CD4-positive, alpha-beta T cell treated with Interleukin-10 for 1 hour (primary cell): ENCODE measurements at regions not wholly inside any gene's neighbourhood (a gene's known extent, or its start where the extent isn't known, plus 50 kb on each side); places are given as distances from the start of the nearest gene placed in this dataset.
"Not testable (repeated sequence)": the region's sequence is repeated elsewhere in the genome, so short reads cannot be mapped to it uniquely, and the experiment has no call there.

Source experiments
- DNase-seq: peaks from one replicate; pipeline ENCODE4 v3.0.0-alpha.2; 2020

DNA sequence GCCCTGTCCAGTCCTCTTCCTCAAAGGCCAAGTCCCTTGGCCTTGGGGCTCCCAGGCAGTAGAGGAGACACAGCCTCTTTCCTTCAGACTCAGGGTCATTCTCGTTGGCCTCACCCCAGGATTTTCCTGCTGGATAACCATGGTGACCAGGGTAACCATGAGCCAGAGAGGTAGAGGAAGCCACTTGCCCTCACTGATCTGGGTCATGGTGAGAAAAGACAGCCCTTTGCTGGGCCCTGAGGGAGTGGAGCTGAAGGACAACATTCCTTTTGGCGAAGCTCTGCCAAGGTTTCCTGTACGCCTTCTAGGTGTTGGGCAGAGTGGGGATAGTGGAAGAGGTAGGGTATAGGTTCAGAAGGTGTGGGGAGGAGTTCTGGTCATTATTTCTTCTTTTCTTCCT lies 53.1 kb upstream of the WNT4 start:
- no peak for DNase-seq

DNA sequence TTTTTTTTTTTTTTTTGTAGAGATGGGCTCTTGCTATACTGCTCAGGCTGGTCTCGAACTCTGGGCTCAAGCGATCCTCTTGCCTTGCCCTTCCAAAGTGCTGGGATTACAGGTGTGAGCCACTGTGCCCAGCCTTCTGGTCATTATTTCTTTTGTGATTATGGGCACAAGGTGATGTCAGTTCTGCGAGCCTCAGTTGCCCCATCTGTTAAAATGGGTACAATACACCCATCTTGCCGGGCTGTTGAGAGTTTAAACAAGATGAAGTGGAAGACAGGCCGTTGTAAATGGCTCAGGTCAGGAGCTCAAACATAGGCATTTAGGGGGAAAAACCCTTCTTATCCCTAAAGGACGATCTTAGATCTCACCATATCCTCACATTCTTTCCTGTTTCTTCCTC lies 53.7 kb upstream of the WNT4 start:
- no peak for DNase-seq

DNA sequence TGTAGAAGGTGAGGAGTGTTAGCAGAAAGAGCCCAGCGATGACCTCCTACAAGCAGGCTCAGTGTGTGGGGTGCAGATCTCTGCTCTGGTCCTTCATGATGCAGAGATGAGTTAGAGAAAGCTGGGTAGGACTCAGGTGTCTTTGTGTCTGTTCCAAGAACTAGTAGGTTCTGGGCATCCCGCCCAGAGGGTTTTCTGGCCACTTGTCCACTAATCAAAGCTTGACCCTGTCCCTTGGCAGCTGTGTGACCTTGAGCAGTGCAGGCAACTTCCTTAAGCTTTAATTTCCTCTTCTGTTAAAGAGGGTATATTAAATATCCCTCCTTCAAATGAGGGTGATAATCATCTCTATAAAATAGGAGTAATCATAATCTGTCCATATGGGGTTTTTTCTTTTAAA lies 54.7 kb upstream of the WNT4 start:
- no peak for DNase-seq

DNA sequence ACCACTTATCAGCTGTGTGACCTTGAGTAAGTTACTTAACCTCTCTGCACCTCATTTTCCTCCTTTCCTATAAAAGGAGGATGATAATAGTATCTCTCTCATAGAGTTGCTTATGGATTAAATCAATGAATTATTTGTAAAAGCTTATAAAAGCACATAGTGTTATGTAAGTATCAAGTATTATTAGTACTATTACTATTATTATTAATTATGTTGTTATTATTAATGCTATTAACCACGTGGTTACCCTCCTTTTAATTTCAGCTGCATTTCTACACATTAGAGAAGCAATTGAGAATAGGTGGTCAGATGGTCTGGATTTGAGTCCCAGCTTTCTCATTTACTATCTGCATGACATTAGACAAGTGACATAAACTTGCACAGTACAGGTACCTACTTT lies 58.1 kb upstream of the WNT4 start:
- no peak for DNase-seq

DNA sequence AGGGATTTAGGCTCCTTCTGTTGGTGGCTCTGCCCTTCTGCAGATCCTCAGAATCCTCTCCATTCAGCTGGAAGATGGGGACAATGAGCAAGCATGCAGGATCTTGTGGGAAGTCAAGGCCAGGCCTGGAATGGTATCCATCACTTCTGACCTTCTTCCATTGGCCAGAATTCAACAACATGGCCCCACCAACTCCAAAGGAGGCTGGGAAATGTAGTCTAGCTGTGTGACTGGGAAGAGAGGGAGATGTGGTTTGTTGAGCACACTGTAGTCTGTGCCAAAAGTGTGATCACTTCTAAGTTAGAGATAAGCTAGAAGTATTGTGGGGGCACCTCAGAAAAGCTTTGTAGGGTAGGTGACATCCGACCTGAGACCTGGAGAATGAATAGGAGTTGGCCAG lies 60.4 kb upstream of the WNT4 start:
- no peak for DNase-seq

DNA sequence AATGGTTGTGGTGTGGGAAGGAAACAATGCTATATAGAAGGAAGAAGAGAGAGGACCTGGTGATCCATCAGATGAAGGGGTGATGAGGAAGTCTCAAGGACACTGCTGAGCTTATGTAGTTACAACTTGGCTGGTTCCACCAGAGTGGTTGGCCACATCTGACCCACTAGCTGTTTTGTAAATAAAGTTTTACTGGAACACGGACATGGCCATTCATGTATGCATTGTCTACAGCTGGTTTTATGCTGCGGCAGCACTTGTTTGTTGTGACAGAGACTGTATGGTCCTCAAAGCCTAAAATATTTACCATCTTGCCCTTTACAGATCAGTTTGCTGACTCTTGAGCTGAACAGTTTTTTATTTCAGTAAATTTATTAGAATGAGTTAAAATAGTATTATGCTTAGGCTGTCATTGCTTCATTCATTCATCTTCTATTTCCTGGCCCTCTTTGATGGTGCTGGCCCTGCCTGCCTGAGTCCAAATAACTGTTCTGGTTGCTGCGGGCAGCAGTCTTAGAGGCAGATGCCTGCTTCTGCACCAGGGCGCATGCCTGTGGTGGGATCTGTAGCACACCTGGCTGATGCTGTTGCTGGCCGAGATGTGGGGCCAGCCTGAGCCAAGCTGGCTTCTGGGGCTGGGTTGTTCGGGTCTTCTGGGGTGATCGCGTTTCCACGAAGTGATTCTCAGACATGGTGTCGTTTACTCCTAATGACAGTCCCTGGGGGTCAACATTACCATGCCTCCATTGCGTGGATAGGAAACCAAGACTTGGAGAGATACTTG lies 61.4 kb upstream of the WNT4 start:
- no peak for DNase-seq

DNA sequence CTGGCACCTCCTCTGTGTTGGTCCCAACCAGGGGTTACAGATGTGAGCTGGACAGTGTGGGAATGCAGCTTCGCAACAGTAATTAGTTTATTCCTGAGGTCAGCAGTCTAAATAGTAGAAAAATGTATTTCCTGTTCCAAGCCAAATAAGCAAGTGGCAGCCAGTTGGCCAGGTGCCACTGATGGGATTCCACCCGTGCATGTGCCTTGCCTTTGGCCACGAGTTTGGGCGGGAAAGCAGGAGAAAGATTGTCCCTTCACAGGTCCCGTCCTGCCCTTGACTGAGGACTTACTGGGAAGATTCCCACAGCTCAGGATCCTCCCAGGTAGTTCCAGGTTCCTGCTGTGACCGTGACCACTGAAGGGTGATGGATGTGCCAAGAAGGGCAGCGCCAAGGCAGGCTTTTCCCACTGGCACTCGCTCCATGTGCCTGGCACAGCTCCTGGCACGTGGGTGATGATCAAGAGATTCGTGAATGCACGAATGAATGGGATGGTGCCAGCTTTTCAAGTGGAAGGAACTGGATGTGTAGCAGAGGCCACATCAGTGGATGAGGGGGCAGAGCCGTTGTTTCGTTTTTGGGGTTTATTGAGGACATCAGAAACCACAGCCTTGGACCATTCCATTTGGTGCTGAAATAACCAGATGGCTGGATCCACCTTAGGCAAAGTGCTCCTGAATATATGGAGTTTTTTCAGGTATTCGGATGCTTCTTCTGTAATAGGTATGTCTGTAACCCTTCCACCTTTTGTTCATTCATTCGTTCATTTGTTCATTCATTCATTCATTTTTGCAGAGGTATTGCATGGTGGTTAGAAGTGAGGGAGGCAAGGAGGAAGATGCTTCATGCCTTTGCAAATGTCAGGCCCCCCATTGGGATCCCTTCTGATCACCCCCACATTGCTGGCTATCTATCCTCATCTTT lies 62.4 kb upstream of the WNT4 start:
- DNase-seq, result no peak

DNA sequence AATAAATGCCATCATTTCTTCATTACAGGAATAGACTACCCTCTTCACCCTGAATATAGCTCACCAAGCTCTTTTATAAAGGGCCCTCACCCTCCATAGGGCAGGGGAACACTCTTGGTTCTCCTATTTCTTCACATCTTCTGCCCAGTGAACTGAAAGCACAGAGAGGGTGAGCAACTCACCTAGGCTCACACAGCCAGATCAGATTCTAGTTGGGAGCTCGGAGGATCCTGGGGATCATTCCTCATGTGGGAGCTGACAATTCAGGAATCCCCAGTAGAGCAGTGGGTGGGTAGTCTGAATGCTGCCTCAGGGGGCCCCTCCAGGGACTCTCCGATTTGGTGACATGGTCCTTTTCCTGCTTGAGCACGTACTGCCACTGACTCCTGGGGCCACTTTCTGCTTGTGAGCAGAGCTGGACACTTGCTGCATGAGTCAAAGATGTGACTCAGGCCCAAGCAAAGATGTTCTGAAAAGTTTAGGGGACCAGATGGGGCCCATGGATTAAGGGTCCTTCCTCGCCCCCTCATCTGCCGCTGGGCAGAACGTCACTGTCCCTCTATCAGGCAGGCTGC lies 63.7 kb upstream of the WNT4 start:
- no peak for DNase-seq

DNA sequence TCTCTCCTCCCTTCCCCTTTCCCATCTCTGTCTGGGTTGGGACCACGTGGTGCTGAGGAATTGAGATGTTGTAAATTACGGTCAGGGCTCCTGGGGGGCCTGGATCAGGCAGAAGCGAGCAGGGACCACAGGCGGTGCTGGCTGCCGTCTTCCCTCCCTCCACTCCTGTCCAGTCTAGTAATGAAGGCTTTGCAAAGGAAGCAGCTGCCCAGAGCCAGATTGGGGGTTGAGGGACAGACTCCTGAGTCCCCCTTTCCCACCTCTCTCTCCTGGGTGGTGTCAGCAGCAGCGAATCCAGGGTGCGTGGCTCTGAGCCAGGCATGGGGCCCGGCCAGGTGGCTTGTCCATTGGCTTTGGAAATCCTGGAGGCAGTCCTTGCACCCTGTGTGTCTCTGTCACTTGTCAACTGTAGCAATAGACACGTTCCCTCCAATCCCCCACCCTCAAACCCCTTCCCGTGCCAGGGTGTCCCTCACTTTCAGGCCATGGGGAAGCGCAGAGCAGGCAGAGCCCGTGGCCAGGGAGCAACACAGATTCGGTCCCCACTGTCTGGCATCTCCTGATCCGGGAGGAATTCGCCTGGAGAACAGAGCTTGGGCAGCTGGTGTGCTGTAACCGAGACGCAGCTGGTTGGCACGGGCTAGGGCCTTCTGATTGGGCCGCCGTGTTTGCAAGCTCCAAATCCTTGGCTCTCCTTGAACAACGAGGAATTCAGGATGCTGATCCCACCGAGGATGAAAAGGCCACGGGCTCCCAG lies 64.8 kb upstream of the WNT4 start:
- DNase-seq, result no peak

DNA sequence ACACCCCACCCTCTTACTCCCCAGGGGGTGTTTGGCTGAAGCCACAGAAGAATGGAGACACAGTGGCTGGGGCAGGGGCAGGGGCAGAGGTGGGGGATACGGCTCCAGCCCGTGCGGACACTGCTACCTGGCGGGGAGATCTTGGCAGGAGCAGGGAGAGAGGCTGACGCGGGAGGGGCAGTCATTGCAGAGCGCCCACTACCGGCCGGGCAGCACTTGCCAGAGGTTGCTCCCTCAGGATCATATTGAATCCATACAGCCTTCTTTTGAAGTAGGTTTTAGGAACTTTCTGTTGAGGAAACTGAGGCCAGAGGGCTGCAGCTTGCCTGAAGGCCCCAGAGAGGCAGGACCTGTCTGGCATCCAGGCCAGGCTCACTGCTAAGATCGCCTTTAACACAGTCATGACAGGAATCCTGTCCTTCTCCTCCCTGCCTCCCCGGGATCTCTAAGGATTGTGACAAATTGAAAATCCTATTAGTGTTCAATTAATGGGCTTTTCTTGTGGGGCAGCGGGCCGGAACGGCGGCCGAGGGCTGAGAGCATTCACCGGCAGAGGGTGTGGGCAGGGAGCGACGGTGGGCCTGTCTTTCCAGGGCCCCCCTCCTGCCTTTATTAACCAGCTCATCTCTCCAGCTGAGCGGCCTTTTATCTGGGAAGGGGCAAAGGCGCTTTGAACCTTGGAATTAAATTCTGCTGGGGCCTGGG lies 65.5 kb upstream of the WNT4 start:
- DNase-seq, result no peak

DNA sequence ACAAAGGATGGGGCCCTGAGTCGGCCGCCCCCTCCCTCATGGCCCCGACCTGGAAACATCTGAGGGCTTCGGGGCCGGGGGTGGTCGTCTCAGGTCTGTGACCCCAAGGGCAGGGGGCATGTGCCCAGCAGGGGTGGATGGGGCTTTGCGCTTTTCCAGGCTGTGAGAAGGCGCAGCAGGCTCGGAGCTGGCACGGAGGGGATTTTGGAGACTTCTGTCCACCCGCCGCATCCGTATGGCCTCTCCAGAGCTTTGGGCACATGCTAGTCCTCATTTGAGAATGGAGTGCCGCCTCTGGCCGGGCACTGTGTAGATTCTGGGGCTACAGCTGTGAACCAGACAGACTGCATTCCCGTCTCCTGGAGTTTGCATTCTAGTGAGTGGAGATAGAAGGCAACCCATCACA lies 66.1 kb upstream of the WNT4 start:
- DNase-seq, result no peak

DNA sequence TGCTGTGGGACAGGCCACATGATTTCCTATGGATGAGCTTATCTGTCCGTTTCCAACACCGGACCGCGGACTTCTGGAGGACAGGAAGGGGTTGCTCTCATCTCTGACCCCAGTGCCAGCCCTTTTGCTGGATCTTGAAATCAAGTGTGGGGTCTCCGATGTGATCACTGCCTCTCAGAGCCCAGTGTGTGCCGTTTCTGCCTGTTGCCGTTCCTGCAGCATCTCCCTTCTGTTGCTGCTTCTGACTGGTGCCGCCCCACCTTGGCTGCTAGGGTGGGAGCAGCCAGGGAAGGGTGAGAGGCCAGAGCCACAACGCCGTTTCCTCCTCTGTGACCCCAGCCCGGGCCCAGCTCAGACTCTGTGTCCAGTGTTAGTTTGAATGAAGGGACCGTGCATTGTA lies 67.3 kb upstream of the WNT4 start:
- no peak for DNase-seq

DNA sequence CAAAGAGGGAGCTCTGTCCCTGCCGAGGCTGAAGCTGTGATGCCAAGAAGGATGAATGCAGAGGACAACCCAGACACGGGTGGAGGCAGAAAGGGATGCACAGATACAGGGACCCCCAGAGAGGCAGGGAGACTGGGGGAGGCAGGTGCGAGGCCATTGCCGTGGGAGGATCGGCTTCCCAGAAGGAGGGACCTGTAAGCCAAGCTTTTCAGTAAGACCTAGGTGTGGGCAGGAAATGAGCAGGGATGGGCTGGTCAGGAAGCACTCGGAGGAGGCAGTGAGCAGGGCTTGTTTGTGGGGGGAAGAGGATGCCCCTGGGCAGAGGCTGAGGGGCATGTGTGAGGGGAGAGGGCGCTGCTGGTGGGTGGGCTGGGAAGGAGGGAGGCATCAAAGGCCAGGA lies 67.7 kb upstream of the WNT4 start:
- DNase-seq, result no peak

DNA sequence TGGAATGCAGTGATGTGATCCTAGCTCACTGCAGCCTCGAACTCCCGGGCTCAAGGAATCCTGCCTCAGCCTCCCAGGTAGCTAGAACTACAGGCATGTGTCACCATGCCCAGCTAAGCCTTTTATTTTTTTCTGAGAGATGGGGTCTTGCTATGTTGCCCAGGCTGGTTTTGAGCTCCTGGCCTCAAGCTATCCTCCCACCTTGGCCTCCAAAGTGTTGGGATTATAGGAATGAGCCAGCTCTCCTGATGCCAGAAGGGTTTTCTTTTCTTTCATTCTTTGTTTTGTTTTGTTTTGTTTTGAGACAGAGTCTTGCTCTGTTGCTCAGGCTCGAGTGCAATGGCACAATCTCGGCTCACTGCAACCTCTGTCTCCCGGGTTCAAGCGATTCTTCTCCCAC lies 68.6 kb upstream of the WNT4 start:
- DNase-seq, result not testable (repeated sequence)

DNA sequence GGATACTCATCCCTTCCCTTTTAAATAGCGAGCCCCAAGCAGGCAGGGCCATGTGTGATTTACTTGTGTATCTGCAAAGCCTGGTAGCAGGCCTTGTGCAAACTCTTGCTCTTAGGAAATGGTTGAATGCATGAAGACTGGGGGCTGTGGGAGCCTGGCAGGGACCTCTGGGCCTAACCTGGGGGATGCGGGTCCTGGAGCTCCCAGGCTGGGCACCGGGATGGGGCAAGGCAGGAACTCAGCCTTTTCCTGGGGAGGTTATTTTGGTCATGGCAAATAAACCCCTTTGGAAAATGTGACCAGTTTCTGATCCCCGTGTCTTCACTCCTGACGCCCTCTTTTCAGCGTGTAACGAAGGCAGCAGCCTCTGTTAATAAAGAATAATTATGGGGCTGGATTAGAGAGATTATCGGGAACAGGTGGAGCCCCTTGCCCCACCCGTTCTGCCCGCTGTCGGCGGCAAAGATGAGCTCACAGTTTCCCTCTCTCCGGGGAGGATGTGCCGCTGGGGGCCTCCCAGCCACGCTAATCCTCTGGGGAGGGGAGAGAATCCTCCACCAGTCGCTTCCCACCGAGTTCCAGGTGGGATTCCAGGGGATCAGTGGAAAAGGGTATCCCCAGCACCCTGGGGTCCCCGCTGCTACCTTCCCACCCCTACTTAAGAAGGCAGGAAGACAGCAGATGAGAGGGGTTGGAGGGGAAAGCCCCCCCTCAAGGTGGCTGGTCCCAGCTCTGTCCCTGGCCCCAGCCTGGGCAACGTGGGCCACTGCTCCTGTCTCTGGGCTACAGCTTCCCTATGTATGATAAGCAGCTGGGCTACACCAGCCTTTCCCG lies 69.7 kb upstream of the WNT4 start:
- no peak for DNase-seq

DNA sequence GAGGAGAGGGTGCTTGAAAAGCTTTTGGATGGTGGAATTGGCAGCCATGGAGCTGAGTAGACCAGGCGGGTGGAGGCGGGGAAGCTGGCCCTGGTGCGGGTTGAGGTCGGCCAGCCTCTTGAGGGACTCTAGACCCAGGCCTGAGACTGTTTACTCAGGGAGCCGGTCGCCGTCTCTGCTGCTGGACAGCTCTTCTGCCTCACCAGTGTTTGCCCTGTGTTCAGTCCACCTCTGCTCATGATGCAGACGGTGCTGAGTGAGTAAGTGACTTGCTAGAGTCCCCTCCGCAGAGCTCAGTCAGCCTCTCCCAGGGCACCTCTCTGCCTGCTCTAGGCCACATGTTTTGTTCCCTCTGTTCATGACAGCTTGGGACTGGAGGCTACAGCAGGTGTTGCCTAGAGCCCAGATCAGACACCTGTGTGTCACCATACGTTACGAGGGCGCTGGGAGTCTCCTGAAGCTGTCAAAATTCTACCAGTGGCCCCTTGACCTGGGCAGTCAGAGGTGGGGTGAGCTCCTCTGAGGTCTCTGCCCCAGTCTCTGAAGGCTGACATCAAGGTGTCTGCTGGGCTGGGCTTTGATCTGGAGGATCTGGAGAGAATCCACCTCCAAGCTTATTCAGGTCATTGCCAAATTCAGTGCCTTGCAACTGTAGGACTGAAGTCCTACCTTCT lies 73.5 kb upstream of the WNT4 start:
- DNase-seq, result no peak

DNA sequence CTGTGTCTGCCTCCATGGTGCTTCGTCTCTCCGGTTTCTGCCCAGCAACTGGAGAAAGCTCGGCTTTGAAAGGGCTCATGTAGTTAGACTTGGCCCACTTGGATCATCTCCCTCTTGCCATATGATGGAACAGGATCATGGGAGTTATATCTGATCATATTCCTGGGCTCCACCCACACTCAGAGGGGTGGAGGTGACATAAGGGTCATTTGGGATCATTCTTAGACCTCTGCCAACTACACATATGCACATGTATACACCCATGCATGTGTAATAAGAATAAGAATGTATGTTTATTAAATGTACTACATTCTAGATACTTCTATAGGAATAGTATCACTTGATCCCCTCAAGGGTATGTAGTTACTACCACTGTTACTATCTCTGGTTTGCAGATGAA lies 74.1 kb upstream of the WNT4 start:
- DNase-seq, result no peak

DNA sequence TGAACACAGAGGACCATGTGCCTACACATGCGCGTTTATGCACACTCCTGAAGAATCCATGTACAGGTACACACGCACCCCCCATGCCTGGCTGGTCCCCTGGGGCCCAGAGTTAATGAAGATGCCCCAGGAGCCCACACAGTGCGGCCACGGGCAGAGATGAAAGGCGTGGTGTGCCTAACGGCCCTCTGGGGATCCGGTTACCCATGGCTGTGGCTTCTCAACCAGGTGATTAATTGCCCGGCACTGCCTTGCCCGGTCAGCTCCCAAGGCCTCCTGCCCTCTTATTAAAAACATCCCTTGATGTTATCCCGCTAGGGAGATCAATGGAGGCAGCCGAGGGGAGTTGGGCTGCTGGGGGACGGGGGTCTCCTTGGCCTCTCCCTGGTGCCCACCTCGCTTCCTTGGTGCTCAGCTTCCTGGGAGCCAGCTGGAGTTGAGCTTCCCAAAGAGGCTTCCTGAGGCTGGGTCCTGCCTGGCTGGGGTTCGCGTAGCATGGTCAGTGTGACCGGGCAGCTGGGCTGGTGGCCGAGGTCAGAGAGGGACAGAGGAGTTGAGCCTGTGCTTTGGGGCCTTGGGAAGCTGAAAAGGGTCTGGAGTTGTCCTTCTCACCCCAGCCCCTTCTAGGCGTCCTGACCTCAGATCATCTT lies 75.0 kb upstream of the WNT4 start:
- DNase-seq, result no peak

DNA sequence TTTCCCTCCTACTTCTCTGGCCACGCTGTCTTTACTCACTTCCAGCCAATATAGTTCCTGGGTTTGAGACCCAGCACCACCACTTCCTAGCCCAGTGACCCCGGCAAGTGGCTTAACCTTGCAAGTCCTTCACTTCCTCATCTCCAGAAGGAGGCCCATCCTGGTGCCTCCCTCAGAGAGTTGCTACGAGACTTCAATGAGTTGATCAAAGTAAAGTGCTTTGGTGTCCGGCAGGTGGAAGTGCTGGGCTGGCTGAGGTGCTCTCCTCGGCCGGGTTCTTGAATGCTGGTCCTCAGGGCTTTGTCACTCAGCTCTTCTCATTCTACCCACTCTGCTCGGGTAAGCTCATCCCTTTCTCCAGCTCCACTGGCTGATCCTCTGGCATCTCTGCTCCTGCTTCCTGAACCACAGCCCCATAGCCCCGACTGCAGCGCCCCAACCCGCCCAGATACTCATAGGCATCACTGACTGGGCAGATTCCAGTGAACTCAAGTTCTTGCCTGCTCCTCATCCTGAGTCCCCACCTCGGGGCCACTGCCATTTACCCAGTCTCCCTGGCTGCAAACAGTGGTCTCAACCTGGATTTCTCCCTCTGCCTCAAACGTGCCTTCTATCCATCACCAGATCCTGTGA lies 75.8 kb upstream of the WNT4 start:
- DNase-seq, result no peak

DNA sequence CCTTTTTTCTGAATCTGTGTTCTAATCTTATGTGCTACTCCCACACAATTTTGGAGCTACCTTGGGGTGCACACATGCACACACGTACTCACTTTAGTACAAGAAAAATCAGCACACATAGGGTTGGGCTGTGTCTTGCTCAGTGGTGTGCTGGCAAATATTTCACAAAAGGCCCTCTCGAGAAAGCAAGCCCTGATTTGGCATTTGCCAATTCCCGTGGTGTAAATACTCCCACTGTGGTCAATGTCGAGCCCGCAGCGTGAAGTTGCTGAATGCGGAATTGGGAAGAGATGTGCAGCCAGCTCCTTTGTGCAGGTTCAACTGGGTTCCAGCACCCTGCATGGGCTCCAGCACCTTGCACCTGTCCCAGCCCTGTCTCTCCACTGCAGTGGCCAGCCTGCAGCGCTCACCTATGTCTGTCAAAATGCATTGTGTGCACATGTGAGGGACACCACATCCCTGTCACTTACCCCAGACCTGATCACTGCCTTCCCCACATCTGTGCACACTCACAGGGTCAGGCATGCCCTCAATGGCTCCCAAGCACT lies 78.4 kb upstream of the WNT4 start:
- no peak for DNase-seq
